ENCODE measurements at regions not wholly inside any gene's neighbourhood (a gene's known extent, or its start where the extent isn't known, plus 50 kb on each side); places are given as distances from the start of the nearest gene placed in this dataset.

DNA sequence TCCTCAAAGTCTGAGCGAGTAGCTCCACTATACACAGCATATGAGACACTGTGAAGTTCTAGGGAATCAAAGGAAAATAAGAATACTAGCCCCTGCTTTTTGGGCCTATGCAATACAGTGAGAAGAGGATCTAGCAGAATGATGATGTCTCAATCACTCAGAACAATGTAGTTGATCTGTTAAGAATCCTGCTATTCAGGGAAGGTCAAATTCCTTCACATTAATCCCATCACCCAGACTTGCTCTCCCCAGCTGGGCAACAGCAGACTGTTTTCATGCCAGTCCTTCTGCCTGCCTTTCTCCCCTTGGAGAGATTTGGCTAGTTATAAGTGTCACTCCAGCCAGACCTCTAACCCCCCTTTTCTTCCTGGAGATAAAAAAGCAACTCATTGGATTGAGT, 230.0 kb upstream of the EPHA4 start:
- TF ChIP-seq, protein P1, sequence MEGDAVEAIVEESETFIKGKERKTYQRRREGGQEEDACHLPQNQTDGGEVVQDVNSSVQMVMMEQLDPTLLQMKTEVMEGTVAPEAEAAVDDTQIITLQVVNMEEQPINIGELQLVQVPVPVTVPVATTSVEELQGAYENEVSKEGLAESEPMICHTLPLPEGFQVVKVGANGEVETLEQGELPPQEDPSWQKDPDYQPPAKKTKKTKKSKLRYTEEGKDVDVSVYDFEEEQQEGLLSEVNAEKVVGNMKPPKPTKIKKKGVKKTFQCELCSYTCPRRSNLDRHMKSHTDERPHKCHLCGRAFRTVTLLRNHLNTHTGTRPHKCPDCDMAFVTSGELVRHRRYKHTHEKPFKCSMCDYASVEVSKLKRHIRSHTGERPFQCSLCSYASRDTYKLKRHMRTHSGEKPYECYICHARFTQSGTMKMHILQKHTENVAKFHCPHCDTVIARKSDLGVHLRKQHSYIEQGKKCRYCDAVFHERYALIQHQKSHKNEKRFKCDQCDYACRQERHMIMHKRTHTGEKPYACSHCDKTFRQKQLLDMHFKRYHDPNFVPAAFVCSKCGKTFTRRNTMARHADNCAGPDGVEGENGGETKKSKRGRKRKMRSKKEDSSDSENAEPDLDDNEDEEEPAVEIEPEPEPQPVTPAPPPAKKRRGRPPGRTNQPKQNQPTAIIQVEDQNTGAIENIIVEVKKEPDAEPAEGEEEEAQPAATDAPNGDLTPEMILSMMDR (conservative IDR thresholded peaks at IDR 0.05; ENCODE audit: control insufficient read depth, insufficient read depth, low read depth, low read length): no peak
- no peak for DNase-seq (ENCODE audit: low read depth)
- no peak overlapping the region for H3K4me3 ChIP-seq (ENCODE audit: control insufficient read depth, low read depth, low read length)

DNA sequence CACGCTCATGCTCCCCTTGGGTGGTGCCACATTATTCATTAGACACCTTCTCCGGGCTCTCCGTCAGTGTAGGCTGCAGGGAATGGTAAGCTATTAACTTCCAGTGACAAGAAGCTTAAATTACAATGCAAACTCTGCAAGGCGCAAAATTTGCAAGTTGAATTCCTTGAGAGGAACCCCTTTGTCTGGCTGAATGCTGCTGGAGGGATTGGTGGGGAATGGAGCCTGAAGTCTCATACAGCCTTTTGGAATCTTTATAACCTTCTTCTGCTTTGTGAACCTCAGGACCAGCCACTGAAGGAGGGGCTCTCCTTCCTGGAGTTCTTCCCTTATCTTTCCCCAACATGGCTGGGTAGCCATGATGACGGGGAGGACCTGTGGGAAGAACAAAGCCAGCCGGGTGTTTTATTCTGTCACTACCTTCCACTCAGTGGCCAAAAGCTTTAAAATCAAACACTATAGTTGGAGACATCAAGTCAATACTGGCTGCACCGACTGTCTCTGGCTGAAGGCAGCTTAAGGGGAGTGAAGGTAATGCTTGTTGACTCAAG, 220.9 kb upstream of the EPHA4 start:
- TF ChIP-seq, protein P1 (conservative IDR thresholded peaks at IDR 0.05; ENCODE audit: control insufficient read depth, insufficient read depth, low read depth, low read length): no peak
- no peak for DNase-seq (ENCODE audit: low read depth)
- H3K4me3 ChIP-seq (ENCODE audit: control insufficient read depth, low read depth, low read length): no peak overlapping the region

DNA sequence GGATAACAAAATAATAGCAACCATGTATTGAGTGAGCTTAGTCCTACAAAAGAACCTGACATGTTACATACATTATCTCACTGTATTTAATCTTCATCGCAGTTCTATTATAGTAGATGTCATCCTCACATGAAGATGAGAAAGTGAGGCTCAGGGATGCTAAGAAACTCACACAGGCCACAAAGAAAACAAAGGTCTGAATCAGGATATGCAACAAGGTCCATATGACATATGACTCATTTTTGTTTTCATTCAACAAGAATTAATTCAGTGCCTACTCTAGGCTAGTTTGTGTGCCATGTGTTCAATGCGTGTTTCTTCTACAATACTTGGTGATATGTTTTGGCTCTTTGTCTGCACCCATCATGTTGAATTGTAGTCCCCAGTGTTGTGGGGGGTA, 219.7 kb upstream of the EPHA4 start:
- DNase-seq (ENCODE audit: low read depth): peak; percentile 52
- TF ChIP-seq, protein P1 (conservative IDR thresholded peaks at IDR 0.05; ENCODE audit: control insufficient read depth, insufficient read depth, low read depth, low read length): no peak
- no peak overlapping the region for H3K4me3 ChIP-seq (ENCODE audit: control insufficient read depth, low read depth, low read length)

DNA sequence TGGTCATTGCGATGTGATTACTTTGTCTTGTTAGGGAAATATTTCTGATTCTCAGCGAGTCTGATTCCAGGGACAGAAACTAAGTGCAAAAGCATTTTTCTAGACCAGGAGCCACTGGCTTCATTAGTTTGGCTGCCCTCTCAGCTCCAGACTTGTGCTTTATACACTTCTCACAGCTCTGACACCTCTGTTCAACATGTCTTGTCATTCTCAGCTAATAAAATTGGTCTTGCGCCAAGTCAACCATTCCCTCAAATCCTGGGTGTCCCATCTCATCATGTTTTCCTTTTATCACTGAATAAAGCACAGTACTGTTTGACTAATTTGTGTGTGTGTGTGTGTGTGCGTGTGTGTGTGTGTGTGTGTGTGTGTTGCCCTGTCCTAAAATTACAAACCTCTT, 215.5 kb upstream of the EPHA4 start:
- DNase-seq (ENCODE audit: low read depth): no peak
- no peak overlapping the region for H3K4me3 ChIP-seq (ENCODE audit: control insufficient read depth, low read depth, low read length)
- TF ChIP-seq, protein P1 (conservative IDR thresholded peaks at IDR 0.05; ENCODE audit: control insufficient read depth, insufficient read depth, low read depth, low read length): no peak

DNA sequence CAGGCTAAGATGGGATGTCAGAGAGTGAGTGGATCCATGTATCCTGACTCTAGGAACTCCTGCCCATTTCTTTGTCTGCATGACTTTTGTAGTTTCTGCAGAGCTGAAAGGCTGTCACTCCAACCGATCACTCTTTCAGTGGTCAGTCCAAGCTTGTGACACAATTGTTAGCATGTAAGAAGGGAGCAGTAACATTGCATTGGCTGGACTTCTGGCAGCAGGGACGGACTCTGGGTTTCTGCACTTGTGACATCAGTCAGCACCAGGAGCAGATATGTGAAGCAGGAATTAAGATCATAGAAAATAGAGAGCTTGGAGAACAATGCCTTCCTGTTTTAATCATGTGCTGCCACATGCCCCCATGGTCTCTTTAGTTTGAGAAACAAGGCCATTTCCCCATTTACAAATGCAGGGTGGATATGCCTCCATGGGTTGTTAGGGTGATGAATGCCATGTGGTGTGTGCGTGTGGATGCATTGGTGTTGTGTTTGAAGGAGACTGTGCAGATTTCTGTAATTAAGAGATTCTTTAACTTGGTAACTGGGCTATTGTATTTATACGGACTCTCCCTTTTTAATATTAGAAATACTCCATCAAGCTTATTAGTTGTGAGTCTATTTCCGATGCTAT, 214.3 kb upstream of the EPHA4 start:
- no peak for DNase-seq (ENCODE audit: low read depth)
- TF ChIP-seq, protein P1 (conservative IDR thresholded peaks at IDR 0.05; ENCODE audit: control insufficient read depth, insufficient read depth, low read depth, low read length): no peak

DNA sequence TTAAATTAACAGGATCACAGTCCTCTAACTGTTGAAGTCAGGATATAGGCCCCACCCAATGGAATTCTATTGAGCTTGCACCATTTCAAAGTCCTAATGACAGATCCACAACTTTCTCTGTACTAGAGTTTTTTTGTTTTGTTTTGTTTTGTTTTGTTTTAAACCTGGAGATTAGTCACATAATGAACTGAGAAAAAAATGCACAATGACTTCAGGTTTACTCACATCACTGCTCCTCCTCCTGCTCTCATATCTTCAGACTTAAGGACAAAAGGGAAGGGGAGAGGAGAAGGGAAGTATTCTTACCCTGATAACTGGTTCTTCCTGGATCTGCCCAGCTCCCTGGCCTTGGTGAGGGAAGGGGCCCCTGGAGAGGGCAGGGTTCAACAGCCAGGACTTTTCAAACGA, 208.2 kb upstream of the EPHA4 start:
- DNase-seq (ENCODE audit: low read depth): peak; percentile 76

More for the DNA sequence above, 214.3 kb upstream of the EPHA4 start:
- no peak overlapping the region for H3K4me3 ChIP-seq (ENCODE audit: control insufficient read depth, low read depth, low read length)

More for the DNA sequence above, 208.2 kb upstream of the EPHA4 start:
- no peak overlapping the region for H3K4me3 ChIP-seq (ENCODE audit: control insufficient read depth, low read depth, low read length)
- TF ChIP-seq, protein P1 (conservative IDR thresholded peaks at IDR 0.05; ENCODE audit: control insufficient read depth, insufficient read depth, low read depth, low read length): no peak
